ENCODE measurements at regions not wholly inside any gene's neighbourhood (a gene's known extent, or its start where the extent isn't known, plus 50 kb on each side); places are given as distances from the start of the nearest gene placed in this dataset.

GRCh38 chr7:41113719-41114118 is 589.2 kb downstream of the INHBA start:
- Histone ChIP-seq H3K36me3 (no peaks in the 10 kb centered on the region), H3K9me3 (no peaks in the 10 kb centered on the region), H3K27me3 (replicated peaks; ENCODE audit: insufficient read depth) (peaks cover 2% of the 10 kb centered on the region), H3K4me3 (no peak overlapping the region), H3K4me1 (replicated peaks) (peaks cover 3% of the 10 kb centered on the region), H3K27ac (no peak overlapping the region)
- intact Hi-C loops (cut with DNase I): no loop called here
- TF ChIP-seq CTCF (IDR thresholded peaks at IDR 0.05) (no peak), POLR2A (IDR thresholded peaks at IDR 0.05) (no peak), POLR2AphosphoS5 (IDR thresholded peaks at IDR 0.05) (no peak)
- DNase-seq (ENCODE audit: low spot score): no peak

- 92% methylated on average over 1 of the region's 1 CpG for WGBS
- DNase-seq (ENCODE audit: low spot score): no peak
Measured at GRCh38 chr7:41110186-41110585, 592.7 kb downstream of the INHBA start.

GRCh38 chr7:41108821-41109220 is 594.1 kb downstream of the INHBA start:
- Histone ChIP-seq H3K36me3 (no peaks in the 10 kb centered on the region), H3K4me3 (no peak overlapping the region), H3K27ac (no peak overlapping the region), H3K27me3 (replicated peaks; ENCODE audit: insufficient read depth) (peaks cover 2% of the 10 kb centered on the region), H3K9me3 (no peaks in the 10 kb centered on the region), H3K4me1 (replicated peaks) (no peaks in the 10 kb centered on the region)
- TF ChIP-seq CTCF (IDR thresholded peaks at IDR 0.05) (no peak), POLR2AphosphoS5 (IDR thresholded peaks at IDR 0.05) (no peak), POLR2A (IDR thresholded peaks at IDR 0.05) (no peak)
- no peak for DNase-seq (ENCODE audit: low spot score)
- intact Hi-C loops (cut with DNase I): no loop called here

More at GRCh38 chr7:41110186-41110585, 592.7 kb downstream of the INHBA start:
- no peak overlapping the region for H3K4me3 ChIP-seq
- no peak overlapping the region for H3K27ac ChIP-seq
- TF ChIP-seq CTCF (IDR thresholded peaks at IDR 0.05) (no peak), POLR2A (IDR thresholded peaks at IDR 0.05) (no peak), POLR2AphosphoS5 (IDR thresholded peaks at IDR 0.05) (no peak)
- H3K27me3 ChIP-seq (replicated peaks; ENCODE audit: insufficient read depth): peaks cover 2% of the 10 kb centered on the region
- no peaks in the 10 kb centered on the region for H3K36me3 ChIP-seq
- intact Hi-C loops (cut with DNase I): no loop called here
- H3K4me1 ChIP-seq (replicated peaks): peaks cover 3% of the 10 kb centered on the region
- no peaks in the 10 kb centered on the region for H3K9me3 ChIP-seq

GRCh38 chr7:41107938-41108448 is 594.9 kb downstream of the INHBA start:
- Histone ChIP-seq H3K4me3 (no peak overlapping the region), H3K9me3 (no peaks in the 10 kb centered on the region), H3K36me3 (no peaks in the 10 kb centered on the region), H3K4me1 (replicated peaks) (no peaks in the 10 kb centered on the region), H3K27ac (no peak overlapping the region), H3K27me3 (replicated peaks; ENCODE audit: insufficient read depth) (peaks cover 2% of the 10 kb centered on the region)
- intact Hi-C loops (cut with DNase I): no loop called here
- 32% methylated on average over 6 of the region's 6 CpGs for WGBS
- DNase-seq (ENCODE audit: low spot score): no peak
- TF ChIP-seq CTCF (IDR thresholded peaks at IDR 0.05): no peak
- no peak for TF ChIP-seq POLR2A (IDR thresholded peaks at IDR 0.05)
- TF ChIP-seq POLR2AphosphoS5 (IDR thresholded peaks at IDR 0.05): no peak

- DNase-seq (ENCODE audit: low spot score): peak; percentile 52
- Histone ChIP-seq H3K27me3 (replicated peaks; ENCODE audit: insufficient read depth) (peaks cover 2% of the 10 kb centered on the region), H3K36me3 (no peaks in the 10 kb centered on the region), H3K4me3 (no peak overlapping the region), H3K27ac (no peak overlapping the region), H3K9me3 (no peaks in the 10 kb centered on the region), H3K4me1 (replicated peaks) (no peaks in the 10 kb centered on the region)
- TF ChIP-seq POLR2A (IDR thresholded peaks at IDR 0.05): no peak
- no peak for TF ChIP-seq POLR2AphosphoS5 (IDR thresholded peaks at IDR 0.05)
- TF ChIP-seq CTCF (IDR thresholded peaks at IDR 0.05): no peak
- intact Hi-C loops (cut with DNase I): no loop called here
- 45% methylated on average over 8 of the region's 8 CpGs for WGBS
Measured at GRCh38 chr7:41107330-41107937, 595.5 kb downstream of the INHBA start.
